Heart left ventricle (tissue), 16 donors: ENCODE measurements at regions not wholly inside any gene's neighbourhood (a gene's known extent, or its start where the extent isn't known, plus 50 kb on each side); places are given as distances from the start of the nearest gene placed in this dataset.

Experiments used
- ATAC-seq, 4 donors: fragments of 200-7000 bp; cut with Tn5 transposase; one replicate each; pipeline ENCODE4 v1.9.1; 2020 to 2022; ENCODE audit warnings: moderate library complexity in 4 of 4, mild to moderate bottlenecking in 3 of 4, moderate number of reproducible peaks in 1 of 4
- DNase-seq, 5 donors: peaks; one replicate each; pipeline ENCODE4 v3.0.0-alpha.2; 2020
- H3K27ac ChIP-seq, 12 donors: fragments of 200-600 bp; sonication (generic) in 4 of 12; one replicate each; pipeline versions ENCODE4 v1.5.0 to v1.8.0; 2016 to 2022; ENCODE audit warnings: mild to moderate bottlenecking in 2 of 12
- H3K27me3 ChIP-seq, 9 donors: fragments of 200-600 bp; sonication (generic) in 2 of 9; one replicate each; pipeline versions ENCODE4 v1.5.1 to v1.8.0; 2016 to 2022; ENCODE audit warnings: mild to moderate bottlenecking in 3 of 9
- H3K36me3 ChIP-seq, 9 donors: fragments of 200-600 bp; sonication (generic) in 2 of 9; one replicate each; pipeline versions ENCODE4 v1.5.0 to v1.8.0; 2018 to 2022; ENCODE audit warnings: mild to moderate bottlenecking in 2 of 9
- H3K4me1 ChIP-seq, 12 donors: fragments of 200-600 bp; sonication (generic) in 4 of 12; one replicate each; pipeline versions ENCODE4 v1.5.0 to v1.8.0; 2016 to 2022; ENCODE audit warnings: mild to moderate bottlenecking in 3 of 12
- H3K4me3 ChIP-seq, 12 donors: fragments of 200-600 bp; sonication (generic) in 4 of 12; one replicate each; pipeline versions ENCODE4 v1.5.0 to v1.8.0; 2017 to 2022; ENCODE audit warnings: mild to moderate bottlenecking in 9 of 12, moderate library complexity in 4 of 12
- H3K9me3 ChIP-seq, 12 donors: fragments of 200-600 bp; sonication (generic) in 4 of 12; one replicate each; pipeline versions ENCODE4 v1.5.0 to v1.8.0; 2016 to 2022; ENCODE audit warnings: mild to moderate bottlenecking in 1 of 12
- CTCF ChIP-seq, 12 donors: fragments of 200-600 bp; sonication (generic) in 4 of 12; IDR thresholded peaks; one replicate each; pipeline versions ENCODE4 v1.5.0 to v1.8.0; 2018 to 2022; ENCODE audit warnings: antibody characterized with exemption in 12 of 12, mild to moderate bottlenecking in 5 of 12
- POLR2A ChIP-seq, 2 donors: fragments of 450-650 bp; IDR thresholded peaks; one replicate each; pipeline ENCODE4 v1.6.1; 2017; ENCODE audit warnings: antibody characterized with exemption in 2 of 2, mild to moderate bottlenecking in 2 of 2, moderate library complexity in 2 of 2
- WGBS, 4 donors: extraction: QIAGEN DNeasy Blood & Tissue Kit in 2 of 4; methylation state at CpG; one replicate each; pipeline versions ENCODE4 v1.1.5 to v1.1.7; 2013 to 2018; 5-methylcytosine and 5-hydroxymethylcytosine counted together
- intact Hi-C, 10 donors: fragments of 100-400 bp; cut with DNase I; formaldehyde crosslinking; loops; one replicate each; pipeline versions ENCODE4 v1.11.1 to v1.14.2; 2022
- donor health status: ischemic (EF 13 %, LVEDD 7.1; RV severe dilation, severe dysfunction).
- donor health status: healthy with polysubstance abuse.
- donor health status: DM: no; HTN: yes; CAD: no.
- donor health status: DM: no; HTN: no; CAD: no.
- donor health status: ischemic (EF 25% LVEDD 6.9; RV normal size, moderate dysfunction).
- donor health status: ischemic (EF 25% LVEDD 5.7; RV mildly dilated, moderate dysfunction).
- donor health status: healthy.
- donor health status: DM: yes; HTN: yes; CAD: no.
- donor health status: ischemic (EF 35%, LVEDD 5.7; RV mildly dilated, moderate dysfunction).
- donor health status: nonischemic (EF 11% LVEDD 7.7; RV severe dilation, severe dysfunction).
- donor health status: DM: yes; HTN: yes; CAD: no.
- donor health status: PGD.
- donor health status: ischemic (EF 29% LVEDD 5.4; RV normal size, mild dysfunction).
- donor health status: nonischemic (EF 23%, LVEDD 6.1; RV moderate dilation, normal function).

GRCh38 chr14:48805315-48805714, 780.9 kb downstream of the RPS29 start:
- no peak for ATAC-seq
- H3K36me3 ChIP-seq, result no peaks in the 10 kb centered on the region
- intact Hi-C loops, result no loop called here
- H3K27me3 ChIP-seq, result no peaks in the 10 kb centered on the region
- H3K27ac ChIP-seq, result no peak overlapping the region
- TF ChIP-seq CTCF (IDR thresholded peaks at IDR 0.05), result no peak
- TF ChIP-seq POLR2A (IDR thresholded peaks at IDR 0.05), result no peak
- peaks cover 0 to 17% (median 8%) of the 10 kb centered on the region in 12 donors for H3K9me3 ChIP-seq
- WGBS, 4 donors, result 66 to 71% (median 69%) methylated on average over 14 of the region's 14 CpGs
- H3K4me1 ChIP-seq, result no peaks in the 10 kb centered on the region
- no peak for DNase-seq
- H3K4me3 ChIP-seq, result no peak overlapping the region

DNA sequence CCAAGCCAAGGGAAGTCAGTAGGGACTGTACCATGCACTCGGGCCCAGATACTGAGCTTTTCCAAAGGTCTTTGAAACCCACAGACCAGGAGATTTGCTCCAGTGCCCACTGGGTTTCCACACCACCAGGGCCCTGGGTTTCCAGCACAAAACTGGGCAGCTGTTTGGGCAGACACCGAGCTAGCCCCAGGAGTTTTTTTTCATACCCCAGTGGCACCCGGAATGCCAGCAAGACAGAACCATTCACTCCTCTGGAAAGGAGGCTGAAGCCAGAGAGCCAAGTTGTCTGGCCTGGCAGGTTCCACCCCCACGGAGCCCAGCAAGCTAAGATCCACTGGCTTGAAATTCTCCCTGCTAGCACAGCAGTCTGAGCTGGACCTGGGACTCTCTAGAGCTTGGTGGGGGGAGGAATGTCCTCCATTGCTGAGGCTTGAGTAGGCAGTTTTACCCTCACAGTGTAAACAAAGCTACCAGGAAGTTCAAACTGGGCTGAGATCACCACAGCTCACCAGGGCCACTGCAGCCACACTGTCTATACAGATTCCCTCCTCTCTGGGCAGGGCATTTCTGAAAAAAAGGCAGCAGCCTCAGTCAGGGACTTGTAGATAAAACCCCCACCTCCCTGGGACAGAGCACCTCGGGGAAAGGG, 793.7 kb downstream of the RPS29 start:
- DNase-seq (peak in 1 of 5 donors; percentile 19), ATAC-seq (no peak)
- Histone ChIP-seq H3K4me3 (no peak overlapping the region), H3K9me3 (peaks cover 0 to 6% (median 0%) of the 10 kb centered on the region in 12 donors), H3K27ac (no peak overlapping the region), H3K36me3 (no peaks in the 10 kb centered on the region), H3K27me3 (no peaks in the 10 kb centered on the region), H3K4me1 (no peaks in the 10 kb centered on the region)
- WGBS, 4 donors, result 79 to 83% (median 80%) methylated on average over 5 of the region's 5 CpGs
- intact Hi-C loops, result no loop called here
- TF ChIP-seq POLR2A (IDR thresholded peaks at IDR 0.05) (no peak), CTCF (IDR thresholded peaks at IDR 0.05) (no peak)

DNA sequence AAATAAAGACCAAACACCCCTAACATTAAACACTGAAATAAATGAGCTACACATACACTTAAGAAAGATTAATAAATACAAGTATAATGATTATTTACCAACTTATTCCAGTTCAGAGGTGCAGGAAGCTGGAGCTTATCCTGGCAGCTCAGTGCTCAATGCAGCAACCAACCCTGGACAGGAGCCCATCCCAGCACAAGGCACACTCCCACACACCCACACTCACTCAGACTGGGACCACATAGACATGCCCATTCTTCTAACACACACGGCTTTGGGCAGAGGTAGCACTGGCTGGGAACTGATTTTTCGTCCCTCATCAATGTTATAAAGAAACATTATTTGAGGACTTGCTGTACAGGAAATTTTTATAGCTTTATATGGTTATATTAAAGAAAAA, 797.4 kb downstream of the RPS29 start:
- intact Hi-C loops, result no loop called here
- H3K27me3 ChIP-seq, result no peaks in the 10 kb centered on the region
- H3K9me3 ChIP-seq, result no peaks in the 10 kb centered on the region
- TF ChIP-seq POLR2A (IDR thresholded peaks at IDR 0.05) (no peak), CTCF (IDR thresholded peaks at IDR 0.05) (no peak)
- ATAC-seq (no peak), DNase-seq (no peak)
- no peaks in the 10 kb centered on the region for H3K4me1 ChIP-seq
- WGBS, 4 donors, result 57 to 71% (median 64%) methylated on average over 2 of the region's 2 CpGs
- no peaks in the 10 kb centered on the region for H3K36me3 ChIP-seq
- H3K27ac ChIP-seq, result no peak overlapping the region
- H3K4me3 ChIP-seq, result peak overlapping the region in 5 of 12 donors; percentile 4 to 19 (median 12)

DNA sequence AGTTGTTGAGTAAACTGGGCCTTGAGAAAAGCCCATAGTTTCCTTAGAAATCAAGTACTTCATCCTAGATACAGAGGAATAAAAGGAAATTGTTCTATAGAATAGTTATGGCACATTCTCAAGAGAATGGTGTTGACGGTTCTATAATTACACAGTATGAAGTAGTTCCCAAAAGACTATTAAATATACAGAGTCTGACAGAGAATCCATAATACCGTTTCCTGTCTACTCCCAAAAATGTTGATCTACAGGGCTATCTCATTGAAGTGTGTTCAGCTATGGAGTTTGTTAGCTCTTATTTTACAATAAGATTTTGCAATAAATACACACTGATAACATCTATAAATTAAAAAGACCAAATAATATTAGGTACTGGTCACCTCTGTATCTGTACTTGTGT, 799.7 kb downstream of the RPS29 start:
- no peak for DNase-seq
- ATAC-seq, result no peak
- intact Hi-C loops, result no loop called here
- no peak overlapping the region for H3K4me3 ChIP-seq
- no peaks in the 10 kb centered on the region for H3K36me3 ChIP-seq
- 52 to 66% (median 62%) methylated on average over 2 of the region's 2 CpGs for WGBS, 4 donors
- H3K27me3 ChIP-seq, result no peaks in the 10 kb centered on the region
- H3K27ac ChIP-seq, result no peak overlapping the region
- H3K9me3 ChIP-seq, result no peaks in the 10 kb centered on the region
- H3K4me1 ChIP-seq, result no peaks in the 10 kb centered on the region
- TF ChIP-seq POLR2A (IDR thresholded peaks at IDR 0.05) (no peak), CTCF (IDR thresholded peaks at IDR 0.05) (no peak)
